Spinal cord (tissue), 9 donors: ENCODE measurements at regions not wholly inside any gene's neighbourhood (a gene's known extent, or its start where the extent isn't known, plus 50 kb on each side); places are given as distances from the start of the nearest gene placed in this dataset.

Experiments
- DNase-seq, 6 donors: peaks; one replicate each; pipeline versions ENCODE4 v3.0.0 to v3.0.0-alpha.2; 2013 to 2015; ENCODE audit warnings: low spot score in 6 of 6, low read depth in 4 of 6
- H3K27ac ChIP-seq: one replicate; pipeline ENCODE4 v1.5.1; 2013; ENCODE audit warnings: low read depth, low read length, control low read depth
- H3K27me3 ChIP-seq: one replicate; pipeline ENCODE4 v1.6.1; 2013; ENCODE audit warnings: low read length; ENCODE audit not compliant: control insufficient read depth, insufficient read depth
- H3K36me3 ChIP-seq: one replicate; pipeline ENCODE4 v1.6.1; 2013; ENCODE audit warnings: low read length; ENCODE audit not compliant: control insufficient read depth, insufficient read depth
- H3K4me1 ChIP-seq: one replicate; pipeline ENCODE4 v1.6.1; 2013; ENCODE audit warnings: low read length; ENCODE audit not compliant: control insufficient read depth, insufficient read depth
- H3K4me3 ChIP-seq: one replicate; pipeline ENCODE4 v1.5.1; 2013; ENCODE audit warnings: low read depth, low read length, control low read depth
- H3K9me3 ChIP-seq: one replicate; pipeline ENCODE4 v1.6.1; 2013; ENCODE audit warnings: low read length; ENCODE audit not compliant: control insufficient read depth, insufficient read depth
- WGBS: methylation state at CpG from one replicate; pipeline ENCODE4 v1.1.5; 2013; ENCODE audit warnings: missing lambda C conversion rate; ENCODE audit not compliant: insufficient coverage; 5-methylcytosine and 5-hydroxymethylcytosine counted together
- donor health status: healthy.

DNA sequence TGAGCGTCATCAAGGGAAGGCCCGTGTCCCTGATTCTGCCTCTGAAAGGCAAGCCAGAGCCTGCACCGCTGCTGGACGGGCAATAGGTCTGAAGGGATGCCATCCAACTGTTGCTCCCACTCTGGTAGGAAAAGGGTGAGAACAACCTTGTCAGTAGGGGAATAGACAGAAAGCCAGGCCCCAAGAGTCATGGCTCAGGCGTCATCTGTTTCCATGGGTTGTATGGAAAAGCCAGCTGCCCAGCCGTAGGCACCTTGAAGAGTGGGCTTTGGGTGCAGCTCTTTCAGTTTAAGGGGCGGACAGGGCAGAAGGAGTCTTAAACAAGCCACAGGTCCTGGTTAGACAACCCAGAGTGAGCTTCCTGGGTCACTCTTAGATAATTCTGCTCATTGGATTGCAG, 66.5 kb downstream of the RNF6 start:
- no peaks in the 10 kb centered on the region for H3K27me3 ChIP-seq
- no peaks in the 10 kb centered on the region for H3K9me3 ChIP-seq
- WGBS, result 94% methylated on average over 7 of the region's 7 CpGs
- H3K4me1 ChIP-seq, result no peaks in the 10 kb centered on the region
- no peak overlapping the region for H3K27ac ChIP-seq
- DNase-seq, result no peak
- no peaks in the 10 kb centered on the region for H3K36me3 ChIP-seq
- no peak overlapping the region for H3K4me3 ChIP-seq

GRCh38 chr13:26133851-26134250, 82.0 kb upstream of the SHISA2 start:
- Histone ChIP-seq H3K36me3 (no peaks in the 10 kb centered on the region), H3K9me3 (peaks cover 2% of the 10 kb centered on the region), H3K4me1 (no peaks in the 10 kb centered on the region), H3K27ac (no peak overlapping the region), H3K27me3 (no peaks in the 10 kb centered on the region), H3K4me3 (no peak overlapping the region)
- no peak for DNase-seq
- 83% methylated on average over 1 of the region's 4 CpGs for WGBS

DNA sequence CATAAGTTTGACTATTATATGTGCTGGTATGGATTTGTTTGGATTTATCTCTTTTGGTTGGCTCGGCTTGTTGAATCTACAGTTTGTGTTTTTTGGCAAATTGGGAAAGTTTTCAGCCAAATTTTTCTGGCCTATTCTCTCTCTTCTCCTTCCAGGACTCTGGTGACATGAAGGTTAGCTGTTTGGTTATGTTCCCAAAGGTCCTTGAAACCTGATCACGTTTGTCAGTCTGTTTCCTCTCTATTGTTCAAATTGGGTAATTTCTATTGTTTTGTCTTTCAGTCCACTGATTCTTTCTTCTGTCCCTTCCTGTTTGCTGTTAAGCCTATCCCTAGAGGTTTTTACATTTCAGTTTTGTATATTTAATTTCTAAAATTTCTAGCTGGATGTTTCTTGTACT, 81.5 kb upstream of the SHISA2 start:
- no CpG with 5 or more reads among the region's 2 CpGs for WGBS
- Histone ChIP-seq H3K4me1 (no peaks in the 10 kb centered on the region), H3K36me3 (no peaks in the 10 kb centered on the region), H3K9me3 (peaks cover 2% of the 10 kb centered on the region), H3K27me3 (no peaks in the 10 kb centered on the region), H3K27ac (no peak overlapping the region), H3K4me3 (no peak overlapping the region)
- DNase-seq, result peak in 2 of 6 donors; percentile 7 to 40

DNA sequence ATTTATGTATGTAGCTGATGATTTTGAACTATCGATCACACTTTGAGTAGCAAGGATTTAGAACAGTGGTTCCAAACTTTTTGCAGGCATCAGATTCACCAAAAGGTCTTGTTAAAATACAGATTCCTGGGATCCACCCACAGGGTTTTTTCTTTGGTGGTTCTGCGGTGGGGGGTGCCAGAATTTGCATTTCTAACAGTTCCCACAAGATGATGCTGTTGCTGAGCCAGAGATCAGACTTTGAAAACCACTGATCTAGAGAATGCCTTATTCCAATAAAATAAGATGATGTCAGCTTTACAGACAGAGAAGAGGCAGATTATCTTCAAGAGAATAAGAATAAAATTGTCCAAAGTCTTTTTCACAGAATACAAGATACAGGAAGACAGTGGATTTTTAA, 80.9 kb upstream of the SHISA2 start:
- Histone ChIP-seq H3K27ac (no peak overlapping the region), H3K27me3 (no peaks in the 10 kb centered on the region), H3K4me1 (no peaks in the 10 kb centered on the region), H3K9me3 (peaks cover 2% of the 10 kb centered on the region), H3K36me3 (no peaks in the 10 kb centered on the region), H3K4me3 (no peak overlapping the region)
- WGBS, result 100% methylated on average over 1 of the region's 2 CpGs
- DNase-seq, result peak in 3 of 6 donors; percentile 1 to 56 (median 46)

DNA sequence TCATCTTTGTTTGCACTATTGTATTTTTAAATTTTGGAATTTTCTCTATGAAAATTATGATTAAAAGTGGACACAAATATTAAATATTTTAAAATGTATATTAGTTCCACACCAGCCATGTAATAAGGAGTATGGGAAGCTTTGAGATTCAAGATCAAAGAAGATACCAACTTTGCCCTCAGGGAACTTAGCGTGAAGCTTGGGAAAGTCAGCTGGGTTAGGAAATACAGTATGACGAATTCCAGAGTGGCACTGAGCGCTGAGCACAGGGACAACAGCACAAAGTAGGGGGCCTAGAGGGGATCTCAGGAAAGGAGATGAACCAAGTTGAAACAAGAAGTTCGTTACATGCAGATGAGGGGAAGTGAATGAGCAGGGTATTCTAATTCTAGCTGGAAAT, 76.9 kb upstream of the SHISA2 start:
- Histone ChIP-seq H3K9me3 (no peaks in the 10 kb centered on the region), H3K4me1 (no peaks in the 10 kb centered on the region), H3K4me3 (no peak overlapping the region), H3K27ac (no peak overlapping the region), H3K27me3 (no peaks in the 10 kb centered on the region), H3K36me3 (no peaks in the 10 kb centered on the region)
- 93% methylated on average over 4 of the region's 4 CpGs for whole genome bisulfite sequencing
- DNase-seq, result no peak

GRCh38 chr13:26117620-26118019, 65.8 kb upstream of the SHISA2 start:
- WGBS, result 79% methylated on average over 6 of the region's 6 CpGs
- no peak for DNase-seq

DNA sequence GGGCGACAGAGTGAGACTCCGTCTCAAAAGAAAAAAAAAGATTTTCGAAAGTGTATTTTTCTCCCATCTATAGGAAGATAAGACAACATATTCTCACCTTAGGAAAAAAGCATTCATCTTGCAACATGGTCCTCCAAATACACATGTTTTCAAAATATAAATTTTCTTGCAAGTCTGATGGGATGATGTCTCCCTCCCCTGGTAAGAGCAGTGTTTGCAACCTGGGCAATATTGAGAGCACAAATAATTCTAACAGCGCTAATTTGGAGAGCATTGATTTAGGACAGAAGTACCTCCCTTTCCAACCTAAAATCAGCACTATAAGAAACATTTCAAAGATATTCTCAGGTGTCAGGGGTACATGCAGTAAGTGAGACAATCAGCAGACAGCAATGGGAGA, 61.0 kb upstream of the SHISA2 start:
- H3K9me3 ChIP-seq, result no peaks in the 10 kb centered on the region
- H3K27ac ChIP-seq, result no peak overlapping the region
- no peak for DNase-seq
- no peaks in the 10 kb centered on the region for H3K27me3 ChIP-seq
- H3K4me3 ChIP-seq, result no peak overlapping the region
- no peaks in the 10 kb centered on the region for H3K36me3 ChIP-seq
- WGBS, result no CpG with 5 or more reads among the region's 4 CpGs
- no peaks in the 10 kb centered on the region for H3K4me1 ChIP-seq

More at GRCh38 chr13:26117620-26118019, 65.8 kb upstream of the SHISA2 start:
- H3K4me3 ChIP-seq, result no peak overlapping the region
- H3K27ac ChIP-seq, result no peak overlapping the region
- no peaks in the 10 kb centered on the region for H3K9me3 ChIP-seq
- no peaks in the 10 kb centered on the region for H3K4me1 ChIP-seq
- no peaks in the 10 kb centered on the region for H3K36me3 ChIP-seq
- no peaks in the 10 kb centered on the region for H3K27me3 ChIP-seq

DNA sequence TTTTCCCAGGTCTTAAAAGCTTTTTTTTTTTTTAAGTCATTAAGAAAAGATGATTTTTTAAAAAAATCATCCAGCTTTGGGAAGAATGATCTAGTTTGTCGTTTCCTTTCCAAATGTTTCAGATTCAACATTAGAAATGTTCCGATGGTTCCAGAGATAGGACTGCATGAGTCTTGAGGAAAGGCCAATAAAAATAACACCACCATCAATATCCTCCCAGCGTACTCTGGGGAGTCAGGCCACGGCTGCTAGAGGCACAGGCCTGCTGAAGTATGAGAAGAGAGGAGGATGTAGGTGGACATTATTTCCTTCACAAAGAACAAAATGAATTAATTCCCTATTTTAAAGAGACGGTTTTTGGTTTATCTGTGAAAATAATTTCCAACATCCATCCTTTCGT, 60.0 kb upstream of the SHISA2 start:
- no peak overlapping the region for H3K4me3 ChIP-seq
- H3K27me3 ChIP-seq, result no peaks in the 10 kb centered on the region
- WGBS, result no CpG with 5 or more reads among the region's 6 CpGs
- no peaks in the 10 kb centered on the region for H3K4me1 ChIP-seq
- DNase-seq, result no peak
- no peak overlapping the region for H3K27ac ChIP-seq
- no peaks in the 10 kb centered on the region for H3K36me3 ChIP-seq
- no peaks in the 10 kb centered on the region for H3K9me3 ChIP-seq
